Central memory CD4-positive, alpha-beta T cell (primary cell): ENCODE measurements at regions not wholly inside any gene's neighbourhood (a gene's known extent, or its start where the extent isn't known, plus 50 kb on each side); places are given as distances from the start of the nearest gene placed in this dataset.
"Not testable (repeated sequence)": the region's sequence is repeated elsewhere in the genome, so short reads cannot be mapped to it uniquely, and the experiment has no call there.

Source experiments
- DNase-seq: peaks from one replicate; pipeline ENCODE4 v3.0.0; 2022

DNA sequence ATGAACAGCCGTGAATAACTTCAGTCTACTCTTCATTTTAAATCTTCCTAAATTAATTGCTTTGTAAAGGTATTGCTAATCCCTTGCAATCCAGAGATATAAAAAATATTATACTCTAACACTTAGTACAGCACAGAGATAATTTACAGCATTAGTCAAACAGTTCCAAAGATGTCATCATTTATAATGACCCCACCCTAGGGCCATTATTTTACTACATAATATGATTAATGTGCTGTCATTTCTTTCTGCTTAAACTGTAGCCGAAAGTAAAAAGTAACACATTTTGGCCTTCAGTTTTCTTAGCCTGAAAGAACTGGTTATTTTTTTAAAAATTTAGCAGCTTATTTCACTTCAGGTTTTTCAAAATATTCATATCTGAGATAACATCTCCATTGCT is 256.3 kb upstream of the RFC3 start:
- no peak for DNase-seq

GRCh38 chr13:33571618-33572017 is 246.3 kb upstream of the RFC3 start:
- no peak for DNase-seq

DNA sequence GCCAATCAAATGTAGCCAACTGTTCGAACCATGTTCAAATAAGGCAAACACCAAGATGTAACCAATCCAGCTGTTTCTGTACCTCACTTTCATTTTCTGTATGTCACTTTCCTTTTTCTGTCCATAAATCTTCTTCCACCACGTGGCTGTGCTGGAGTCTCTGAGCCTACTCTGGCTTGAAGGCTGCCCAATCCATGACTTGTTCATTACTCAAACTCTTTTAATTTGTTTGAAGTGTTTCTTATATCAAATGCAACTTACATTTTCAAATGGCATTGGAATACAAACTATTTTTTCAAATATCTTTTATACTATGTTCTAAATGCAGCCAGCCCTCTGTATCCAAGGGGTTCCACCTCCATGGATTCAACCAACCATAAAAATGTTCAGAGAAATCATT is 245.6 kb upstream of the RFC3 start:
- DNase-seq, result not testable (repeated sequence)

DNA sequence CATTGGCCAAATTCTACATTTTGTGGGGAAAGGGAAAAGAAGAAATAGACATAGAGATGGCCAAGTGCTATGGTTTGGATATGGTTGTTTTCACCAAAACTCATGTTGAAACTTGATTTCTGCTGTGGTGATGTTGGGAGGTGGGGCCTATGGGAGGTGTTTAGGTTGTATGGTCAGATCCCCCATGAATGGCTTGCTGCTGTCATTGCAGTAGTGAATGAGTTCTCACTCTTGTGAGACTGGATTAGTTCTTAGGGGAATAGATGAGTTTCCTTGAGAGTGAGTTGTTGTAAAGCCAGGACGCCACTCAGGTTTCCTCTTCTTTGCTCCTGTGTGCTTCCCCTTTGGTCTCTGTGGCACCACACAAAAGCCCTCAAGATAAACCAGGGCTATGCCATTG is 242.6 kb upstream of the RFC3 start:
- no peak for DNase-seq

- no peak for DNase-seq
Measured at GRCh38 chr13:33577007-33577406, 240.9 kb upstream of the RFC3 start.

- no peak for DNase-seq
Measured at GRCh38 chr13:33578786-33579185, 239.2 kb upstream of the RFC3 start.

DNA sequence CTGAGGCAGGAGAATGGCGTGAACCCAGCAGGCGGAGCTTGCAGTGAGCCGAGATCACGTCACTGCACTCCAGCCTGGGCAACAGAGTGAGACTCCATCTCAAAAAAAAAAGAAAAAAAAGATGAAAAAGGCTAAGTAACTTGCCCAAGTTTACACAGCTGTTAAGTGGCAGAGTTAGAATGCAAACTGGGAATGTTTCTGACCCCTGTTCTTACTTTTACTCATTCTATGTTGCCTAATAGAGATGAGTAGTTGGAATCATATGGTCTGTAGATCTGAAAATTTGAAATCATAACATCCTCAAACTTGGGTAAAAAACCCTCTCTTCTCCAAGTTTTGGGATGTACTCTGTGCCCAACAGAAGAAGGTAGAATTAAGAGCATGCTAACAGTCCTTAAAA is 235.8 kb upstream of the RFC3 start:
- DNase-seq, result no peak

DNA sequence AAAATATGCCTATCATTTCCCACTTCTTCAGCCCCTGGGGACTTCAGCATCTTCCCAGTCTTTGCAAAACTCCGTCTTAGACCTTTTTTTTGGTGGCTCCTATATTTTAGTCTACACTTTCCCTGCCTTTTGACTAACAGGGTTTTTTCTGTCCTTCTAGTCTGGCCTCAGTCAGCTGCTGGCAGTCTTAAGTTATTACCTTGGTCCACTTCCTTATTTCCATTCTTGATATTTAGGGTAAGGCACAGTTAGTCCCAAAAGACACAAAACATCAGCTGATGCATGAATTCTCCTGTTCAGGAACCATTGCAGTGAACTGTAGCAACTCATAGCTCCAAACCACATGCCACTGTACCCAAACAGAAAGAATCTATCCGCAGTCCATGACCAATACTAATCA is 234.6 kb upstream of the RFC3 start:
- no peak for DNase-seq

DNA sequence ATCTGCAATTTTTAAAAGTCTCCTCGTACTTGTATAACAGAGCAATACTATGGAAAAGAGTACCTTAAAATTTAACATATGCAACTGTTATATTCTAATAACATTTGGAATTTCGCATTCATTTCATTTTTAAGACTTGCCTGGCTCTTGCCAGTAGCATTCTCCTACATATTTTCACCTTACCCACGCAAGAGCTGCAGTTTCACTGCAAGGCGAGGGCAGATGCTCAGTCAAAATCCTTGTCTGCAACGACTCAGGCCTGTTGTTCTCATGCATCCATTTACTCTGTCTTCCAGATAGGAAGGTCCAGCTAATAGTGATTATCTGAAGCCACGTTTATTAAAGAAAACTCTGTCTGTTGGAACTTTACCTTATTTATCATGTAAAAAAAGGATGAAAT is 227.0 kb upstream of the RFC3 start:
- DNase-seq, result no peak

GRCh38 chr13:33606692-33607091 is 211.3 kb upstream of the RFC3 start:
- no peak for DNase-seq

- peak; percentile 53 for DNase-seq
Measured at GRCh38 chr13:33610438-33611120, 207.4 kb upstream of the RFC3 start.

DNA sequence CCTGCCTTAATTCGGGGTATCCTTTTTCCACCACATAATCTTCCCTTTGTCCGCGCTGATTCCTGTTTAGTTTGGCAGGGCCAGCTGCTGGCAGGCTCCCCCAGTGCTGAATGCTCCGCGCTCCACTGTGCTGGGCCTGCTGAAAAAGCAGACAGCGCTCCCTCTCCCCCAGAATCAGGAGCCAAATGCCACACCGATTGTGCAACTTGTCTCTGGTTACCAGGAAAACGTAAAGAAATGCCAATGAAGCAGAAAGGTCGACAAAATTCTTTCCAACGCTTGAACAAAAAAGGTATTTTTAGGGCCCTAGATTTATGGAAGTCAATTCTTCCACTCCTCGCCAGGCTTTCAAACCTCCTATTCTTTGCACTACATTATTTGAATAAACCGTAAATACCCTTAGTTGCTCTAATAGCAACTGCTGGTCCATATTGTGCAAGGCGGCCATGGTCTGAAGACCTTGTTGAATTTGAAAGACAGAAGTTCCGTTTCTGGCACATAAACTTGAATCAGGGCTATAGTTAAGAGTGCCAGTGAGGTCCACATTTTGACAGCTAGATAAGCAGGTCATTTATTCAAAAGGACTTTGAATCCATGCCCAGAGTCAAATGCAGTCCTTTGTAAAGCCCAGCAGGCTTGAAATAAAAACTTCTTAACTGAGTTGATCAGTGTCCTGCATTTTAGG is 206.7 kb upstream of the RFC3 start:
- no peak for DNase-seq

DNA sequence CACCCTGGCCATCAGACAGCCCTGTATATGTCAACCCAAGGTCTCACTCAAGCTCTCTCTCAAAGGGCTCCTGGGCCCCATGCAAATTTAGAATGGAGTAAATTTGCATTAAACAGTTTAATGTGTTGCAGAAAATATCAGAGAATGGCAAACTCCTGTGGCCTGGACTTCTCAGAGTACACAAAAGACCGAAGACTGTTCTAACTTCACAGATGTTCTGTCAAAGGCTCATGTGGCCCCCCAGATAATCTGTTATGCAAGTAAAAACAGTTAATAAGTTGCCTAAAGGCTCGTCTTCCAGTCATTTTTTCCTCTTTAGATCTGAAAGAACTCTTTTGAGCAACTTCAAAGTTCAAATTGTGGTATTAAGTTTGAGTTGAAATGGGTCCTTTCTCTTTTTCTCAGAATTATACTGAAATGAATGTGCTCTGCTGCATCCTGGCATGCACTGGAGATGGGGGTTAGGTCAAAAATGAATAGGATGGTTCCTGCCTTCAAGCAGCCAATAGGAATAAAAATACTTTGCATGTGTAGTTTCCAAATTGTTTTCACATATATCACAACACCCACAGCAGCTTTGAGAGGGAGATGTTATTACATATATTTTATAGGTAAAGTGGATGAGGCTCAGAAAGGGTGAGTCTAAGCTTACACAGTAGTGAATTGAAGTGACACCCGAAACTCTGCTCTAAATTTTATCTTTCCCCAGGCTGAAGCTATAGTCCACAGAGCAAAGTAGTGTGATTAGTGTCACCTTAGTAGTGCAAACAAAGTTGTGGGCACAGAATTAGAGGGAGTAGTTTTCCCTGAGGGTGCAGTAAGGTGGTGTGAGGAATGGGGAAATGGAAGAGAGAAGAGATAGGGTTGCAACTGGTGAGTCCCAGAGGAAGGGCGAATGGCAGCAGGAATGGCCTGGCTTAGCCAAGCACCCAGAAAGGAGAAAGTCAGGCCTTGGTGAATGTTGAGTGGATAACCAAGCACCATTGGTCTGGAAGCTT is 205.0 kb upstream of the RFC3 start:
- no peak for DNase-seq

GRCh38 chr13:33615436-33615835 is 202.5 kb upstream of the RFC3 start:
- DNase-seq, result no peak

DNA sequence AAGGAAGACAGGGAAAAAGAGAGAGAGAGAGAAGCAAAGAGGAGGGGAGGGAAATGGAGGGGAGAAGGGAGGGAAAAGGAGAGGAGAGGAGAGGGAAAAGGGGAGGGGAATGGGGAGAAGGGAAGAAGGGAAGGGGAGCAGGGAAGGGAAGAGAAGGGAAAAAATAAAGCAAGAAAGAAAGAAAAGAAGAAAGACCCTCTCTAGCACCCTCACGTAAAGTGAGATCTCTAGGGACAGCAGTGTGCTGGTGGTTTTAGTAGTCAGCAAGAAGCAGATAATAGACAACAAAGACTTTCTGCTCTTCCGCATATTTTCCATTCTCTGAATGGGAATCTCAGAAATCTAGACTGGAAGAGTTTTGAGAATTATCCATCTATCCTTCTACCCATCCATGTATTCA is 201.8 kb upstream of the RFC3 start:
- no peak for DNase-seq

DNA sequence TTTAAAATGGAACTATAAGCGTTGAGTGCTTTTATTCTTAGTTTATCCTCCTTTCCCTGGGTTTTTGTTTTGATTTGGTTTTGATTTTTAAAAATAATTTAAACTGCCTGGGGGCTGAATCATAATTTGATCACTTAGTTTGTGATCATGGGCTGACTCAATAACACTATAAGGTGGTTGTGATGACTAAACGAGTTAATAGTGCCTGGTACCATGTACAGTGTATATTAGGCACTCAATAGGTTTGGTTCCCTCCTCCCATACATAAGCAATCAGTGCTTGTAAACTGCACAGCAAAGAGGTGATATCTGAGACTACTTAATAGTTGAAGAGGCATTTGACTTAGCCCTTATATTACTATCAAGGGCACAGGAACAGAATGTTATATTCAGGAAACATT is 200.9 kb upstream of the RFC3 start:
- DNase-seq, result no peak

DNA sequence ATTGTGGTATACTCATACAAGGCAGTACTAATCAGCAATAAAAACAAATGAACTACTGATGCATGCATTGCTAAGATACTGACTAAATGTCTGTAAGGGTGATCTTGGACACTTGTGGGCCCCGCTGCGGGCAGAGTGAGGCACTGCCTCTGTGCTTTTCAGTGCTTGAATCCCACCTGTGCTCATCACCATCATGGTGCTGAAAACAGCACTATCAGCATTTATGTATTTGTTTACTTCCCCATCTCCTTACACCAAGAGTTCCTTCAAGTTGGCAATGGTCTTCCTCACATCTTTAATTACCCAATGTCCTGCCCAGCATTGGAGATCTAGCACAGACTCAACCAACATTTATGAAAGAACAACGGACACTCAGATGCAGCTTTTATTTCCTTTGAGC is 193.7 kb upstream of the RFC3 start:
- no peak for DNase-seq

- no peak for DNase-seq
Measured at GRCh38 chr13:33624740-33625139, 193.2 kb upstream of the RFC3 start.

- DNase-seq, result no peak
Measured at GRCh38 chr13:33626407-33626806, 191.5 kb upstream of the RFC3 start.

DNA sequence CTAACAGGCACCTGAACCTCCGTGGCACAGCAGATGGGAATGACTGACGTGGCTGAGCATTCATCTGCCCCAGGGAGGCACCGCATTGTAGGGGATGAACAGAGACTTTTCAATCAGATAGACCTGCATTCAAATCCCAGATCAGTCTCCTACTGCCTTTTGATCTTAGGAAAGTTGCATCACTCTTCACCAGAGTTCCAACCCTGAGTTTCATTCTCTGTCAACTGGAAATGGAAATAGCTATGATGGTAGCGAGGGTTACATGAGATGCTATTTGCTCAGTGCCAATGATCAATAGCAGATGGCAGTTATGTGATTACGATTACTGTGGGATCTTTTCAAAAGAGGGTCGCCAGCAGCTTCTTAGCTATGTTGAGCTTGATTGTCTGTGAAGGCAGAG is 189.3 kb upstream of the RFC3 start:
- no peak for DNase-seq

- no peak for DNase-seq
Measured at GRCh38 chr13:33629605-33630360, 188.2 kb upstream of the RFC3 start.

- DNase-seq, result no peak
Measured at GRCh38 chr13:33633701-33634545, 184.0 kb upstream of the RFC3 start.
